AG04450 (cell line): ENCODE measurements at regions not wholly inside any gene's neighbourhood (a gene's known extent, or its start where the extent isn't known, plus 50 kb on each side); places are given as distances from the start of the nearest gene placed in this dataset.

ENCODE experiments used
- CTCF ChIA-PET: fragments of 300-600, 350-600 bp; formaldehyde crosslinking; extraction: SDS; loops from one replicate; lab custom pipeline; 2022; ENCODE audit warnings: antibody characterized with exemption, inconsistent platforms; lab: Charles Lee
- POLR2A ChIA-PET: fragments of 350-600 bp; formaldehyde crosslinking; extraction: SDS; loops from one replicate; lab custom pipeline; 2021; ENCODE audit warnings: antibody characterized with exemption, inconsistent platforms; lab: Yijun Ruan, JAX
- DNase-seq: peaks from one replicate; pipeline ENCODE4 v3.0.0-alpha.2; 2011; ENCODE audit warnings: low read depth, low spot score
- H3K27ac ChIP-seq: one replicate; pipeline ENCODE4 v1.5.1; 2012; ENCODE audit warnings: low read depth, low read length, control low read depth
- H3K27me3 ChIP-seq: one replicate; pipeline ENCODE4 v1.6.0; 2012; ENCODE audit warnings: low read length; ENCODE audit not compliant: control insufficient read depth, insufficient read depth
- H3K4me3 ChIP-seq: 2 replicates; pipeline ENCODE4 v1.5.1; 2011; ENCODE audit warnings: mild to moderate bottlenecking, low read depth, low read length, control low read depth
- H3K9me3 ChIP-seq: 2 replicates; pipeline ENCODE4 v1.5.1; 2012; ENCODE audit warnings: low read length; ENCODE audit not compliant: control insufficient read depth, insufficient read depth
- CTCF ChIP-seq: IDR thresholded peaks from 2 replicates; pipeline ENCODE4 v1.5.1; 2011; ENCODE audit warnings: low read depth, low read length, control low read depth, inconsistent platforms

GRCh38 chr18:39962546-39962945, 1992.5 kb upstream of the PIK3C3 start:
- no peak for TF ChIP-seq CTCF
- no peak overlapping the region for H3K4me3 ChIP-seq
- CTCF ChIA-PET, result no interaction called here
- no peaks in the 10 kb centered on the region for H3K9me3 ChIP-seq
- POLR2A ChIA-PET, result no interaction called here
- no peak for DNase-seq
- H3K27ac ChIP-seq, result no peak overlapping the region
- H3K27me3 ChIP-seq, result no peaks in the 10 kb centered on the region

GRCh38 chr18:39960550-39960949, 1994.5 kb upstream of the PIK3C3 start:
- no peak overlapping the region for H3K27ac ChIP-seq
- no peak for TF ChIP-seq CTCF
- no peak for DNase-seq
- H3K9me3 ChIP-seq, result no peaks in the 10 kb centered on the region
- H3K4me3 ChIP-seq, result no peak overlapping the region
- ChIA-PET CTCF (no interaction called here), POLR2A (no interaction called here)
- no peaks in the 10 kb centered on the region for H3K27me3 ChIP-seq

GRCh38 chr18:39959839-39960238, 1995.2 kb upstream of the PIK3C3 start:
- no peak overlapping the region for H3K4me3 ChIP-seq
- ChIA-PET CTCF (no interaction called here), POLR2A (no interaction called here)
- DNase-seq, result no peak
- no peak overlapping the region for H3K27ac ChIP-seq
- TF ChIP-seq CTCF, result no peak
- no peaks in the 10 kb centered on the region for H3K27me3 ChIP-seq
- no peaks in the 10 kb centered on the region for H3K9me3 ChIP-seq

- no peak for DNase-seq
- H3K27ac ChIP-seq, result no peak overlapping the region
- H3K9me3 ChIP-seq, result no peaks in the 10 kb centered on the region
- ChIA-PET POLR2A (no interaction called here), CTCF (no interaction called here)
- H3K4me3 ChIP-seq, result no peak overlapping the region
- H3K27me3 ChIP-seq, result no peaks in the 10 kb centered on the region
- TF ChIP-seq CTCF, result no peak
Measured at GRCh38 chr18:39958876-39959275, 1996.2 kb upstream of the PIK3C3 start.

GRCh38 chr18:39952816-39953215, 2002.2 kb upstream of the PIK3C3 start:
- no peaks in the 10 kb centered on the region for H3K9me3 ChIP-seq
- CTCF ChIA-PET, result no interaction called here
- H3K27ac ChIP-seq, result no peak overlapping the region
- no peaks in the 10 kb centered on the region for H3K27me3 ChIP-seq
- POLR2A ChIA-PET, result no interaction called here
- no peak overlapping the region for H3K4me3 ChIP-seq
- no peak for TF ChIP-seq CTCF
- no peak for DNase-seq
